Activated CD4-positive, alpha-beta memory T cell treated with anti-CD3 and anti-CD28 coated beads, Interleukin-2, amount 10 ng/mL, durations not matched to agents 7 days and 5 days (primary cell): ENCODE measurements at regions not wholly inside any gene's neighbourhood (a gene's known extent, or its start where the extent isn't known, plus 50 kb on each side); places are given as distances from the start of the nearest gene placed in this dataset.

Source experiments
- CTCF ChIA-PET: fragments of 350-600 bp; sonication (Branson Sonifier 250); formaldehyde crosslinking; loops from one replicate; lab custom pipeline; 2021; ENCODE audit warnings: antibody characterized with exemption, inconsistent platforms; lab: Charles Lee
- POLR2A ChIA-PET: fragments of 350-600 bp; sonication (Branson Sonifier 250); formaldehyde crosslinking; loops from one replicate; lab custom pipeline; 2021; ENCODE audit warnings: antibody characterized with exemption; lab: Charles Lee
- DNase-seq: peaks from one replicate; pipeline ENCODE4 v3.0.0-alpha.2; 2020
- H3K27ac Mint-ChIP-seq: one replicate; pipeline ENCODE4 v1.8.0; 2021; ENCODE audit warnings: mild to moderate bottlenecking, mixed read lengths
- H3K27me3 Mint-ChIP-seq: one replicate; pipeline ENCODE4 v1.8.0; 2021; ENCODE audit warnings: mixed read lengths
- H3K36me3 Mint-ChIP-seq: one replicate; pipeline ENCODE4 v1.8.0; 2021; ENCODE audit warnings: low read depth, mixed read lengths
- H3K4me1 Mint-ChIP-seq: one replicate; pipeline ENCODE4 v1.8.0; 2021; ENCODE audit warnings: mixed read lengths
- H3K4me3 Mint-ChIP-seq: one replicate; pipeline ENCODE4 v1.8.0; 2021; ENCODE audit warnings: mild to moderate bottlenecking, mixed read lengths
- H3K9me3 Mint-ChIP-seq: one replicate; pipeline ENCODE4 v1.8.0; 2021; ENCODE audit warnings: mixed read lengths

DNA sequence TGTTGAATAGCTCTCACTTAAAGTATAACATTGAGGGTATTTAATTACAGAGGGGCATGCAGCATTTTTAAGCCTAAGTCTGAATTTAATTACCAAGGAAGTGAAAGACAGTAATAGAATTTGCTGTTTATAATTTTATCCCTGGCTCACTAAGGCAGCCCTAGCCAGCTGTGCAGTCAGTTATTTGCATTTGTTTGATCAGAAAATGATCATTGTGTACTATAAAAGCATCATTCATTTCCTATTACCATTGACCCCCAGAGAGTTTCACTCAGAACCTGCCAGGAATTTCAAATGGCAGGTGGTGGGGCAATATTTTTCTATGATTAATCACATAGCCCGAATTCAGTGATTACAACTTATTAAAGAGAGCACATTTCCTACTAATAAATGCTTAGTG, 277.1 kb upstream of the KAZN start:
- Mint-ChIP-seq H3K27ac (no peak overlapping the region), H3K4me1 (no peaks in the 10 kb centered on the region), H3K36me3 (no peaks in the 10 kb centered on the region), H3K27me3 (no peaks in the 10 kb centered on the region), H3K4me3 (no peak overlapping the region), H3K9me3 (no peaks in the 10 kb centered on the region)
- no peak for DNase-seq
- ChIA-PET POLR2A (no interaction called here), CTCF (no interaction called here)

DNA sequence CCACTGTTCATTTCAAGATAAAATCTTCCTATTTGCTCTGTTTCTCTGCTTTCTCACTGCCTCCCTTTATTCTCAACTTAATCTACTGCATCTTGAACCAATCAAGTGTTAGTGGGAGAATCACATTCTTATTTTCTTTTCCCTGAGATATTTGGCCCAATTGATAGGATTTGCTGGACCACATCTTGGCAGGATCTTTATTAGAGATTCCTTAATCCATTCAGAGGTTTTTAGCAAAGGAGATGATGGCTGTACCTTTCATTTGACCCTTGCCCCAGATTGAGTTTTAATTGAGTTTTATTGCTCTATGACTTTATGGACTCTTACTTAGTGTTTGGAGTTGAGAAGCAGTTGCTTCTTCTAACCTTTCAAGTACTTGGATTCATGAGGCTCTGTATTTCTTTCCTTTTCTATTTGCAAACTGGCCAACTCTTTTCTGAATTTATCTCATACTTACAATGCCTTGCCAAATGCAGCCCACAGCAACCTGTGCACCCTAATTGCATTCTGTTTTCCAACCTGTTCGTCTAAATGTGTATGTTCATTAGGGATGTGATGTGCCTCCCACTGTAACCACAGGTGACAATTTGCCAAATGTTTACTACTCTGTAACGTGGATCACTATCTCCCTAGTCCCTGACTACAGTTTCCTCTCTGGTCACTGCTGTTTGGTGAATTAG, 274.8 kb upstream of the KAZN start:
- no peak for DNase-seq
- ChIA-PET POLR2A (no interaction called here), CTCF (no interaction called here)
- no peaks in the 10 kb centered on the region for H3K27me3 Mint-ChIP-seq
- H3K9me3 Mint-ChIP-seq, result no peaks in the 10 kb centered on the region
- H3K36me3 Mint-ChIP-seq, result no peaks in the 10 kb centered on the region
- no peak overlapping the region for H3K4me3 Mint-ChIP-seq
- no peak overlapping the region for H3K27ac Mint-ChIP-seq
- no peaks in the 10 kb centered on the region for H3K4me1 Mint-ChIP-seq

GRCh38 chr1:14324248-14324630, 274.2 kb upstream of the KAZN start:
- no peak overlapping the region for H3K27ac Mint-ChIP-seq
- ChIA-PET CTCF (no interaction called here), POLR2A (no interaction called here)
- H3K27me3 Mint-ChIP-seq, result no peaks in the 10 kb centered on the region
- H3K36me3 Mint-ChIP-seq, result no peaks in the 10 kb centered on the region
- no peaks in the 10 kb centered on the region for H3K9me3 Mint-ChIP-seq
- H3K4me3 Mint-ChIP-seq, result no peak overlapping the region
- H3K4me1 Mint-ChIP-seq, result no peaks in the 10 kb centered on the region
- DNase-seq, result no peak

DNA sequence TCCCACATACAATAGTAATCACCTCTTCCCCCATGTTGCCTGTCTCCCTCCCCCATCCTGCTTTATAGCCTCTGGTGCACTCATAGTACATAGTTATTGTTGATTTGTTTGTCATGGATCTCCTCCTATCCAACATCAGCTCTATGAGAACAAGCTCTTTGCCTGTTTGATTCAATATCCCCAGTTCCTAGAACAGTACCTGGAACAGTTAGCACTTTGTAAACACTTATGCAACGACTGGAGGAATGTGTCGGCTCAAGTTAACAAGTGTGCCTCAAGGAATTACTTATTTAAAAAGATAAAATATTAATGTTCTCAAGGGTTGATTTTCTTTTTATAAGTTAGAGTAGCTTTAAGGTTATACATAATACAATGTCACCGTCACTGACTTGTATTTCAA, 271.6 kb upstream of the KAZN start:
- no peaks in the 10 kb centered on the region for H3K4me1 Mint-ChIP-seq
- ChIA-PET POLR2A (no interaction called here), CTCF (no interaction called here)
- no peak for DNase-seq
- H3K27ac Mint-ChIP-seq, result no peak overlapping the region
- no peaks in the 10 kb centered on the region for H3K27me3 Mint-ChIP-seq
- no peak overlapping the region for H3K4me3 Mint-ChIP-seq
- H3K9me3 Mint-ChIP-seq, result no peaks in the 10 kb centered on the region
- no peaks in the 10 kb centered on the region for H3K36me3 Mint-ChIP-seq

DNA sequence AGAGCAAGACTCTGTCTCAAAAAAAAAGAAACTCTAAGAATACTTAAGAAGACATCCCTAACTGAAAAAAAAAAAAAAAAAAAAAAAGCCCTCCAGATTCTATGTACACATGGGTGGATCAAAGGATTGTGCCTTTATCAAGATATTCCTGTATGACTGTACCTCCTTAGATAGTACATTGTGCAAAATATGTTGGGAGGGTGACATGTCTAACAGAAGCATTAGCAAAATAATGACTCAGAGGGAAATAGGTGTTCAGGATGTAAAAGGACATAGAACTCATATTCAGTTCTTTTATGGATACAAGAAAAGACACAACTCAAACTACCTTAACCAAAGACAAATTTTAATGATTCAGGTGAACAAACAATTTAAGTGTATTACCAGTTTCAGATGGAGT, 269.8 kb upstream of the KAZN start:
- Mint-ChIP-seq H3K9me3 (no peaks in the 10 kb centered on the region), H3K4me1 (no peaks in the 10 kb centered on the region), H3K4me3 (no peak overlapping the region), H3K36me3 (no peaks in the 10 kb centered on the region), H3K27ac (no peak overlapping the region), H3K27me3 (no peaks in the 10 kb centered on the region)
- DNase-seq, result no peak
- CTCF ChIA-PET, result no interaction called here
- POLR2A ChIA-PET, result no interaction called here

GRCh38 chr1:14332158-14332557, 266.3 kb upstream of the KAZN start:
- H3K36me3 Mint-ChIP-seq, result no peaks in the 10 kb centered on the region
- H3K4me3 Mint-ChIP-seq, result no peak overlapping the region
- H3K4me1 Mint-ChIP-seq, result no peaks in the 10 kb centered on the region
- H3K27me3 Mint-ChIP-seq, result no peaks in the 10 kb centered on the region
- peaks cover 3% of the 10 kb centered on the region for H3K9me3 Mint-ChIP-seq
- CTCF ChIA-PET, result no interaction called here
- POLR2A ChIA-PET, result no interaction called here
- H3K27ac Mint-ChIP-seq, result no peak overlapping the region
- DNase-seq, result no peak

DNA sequence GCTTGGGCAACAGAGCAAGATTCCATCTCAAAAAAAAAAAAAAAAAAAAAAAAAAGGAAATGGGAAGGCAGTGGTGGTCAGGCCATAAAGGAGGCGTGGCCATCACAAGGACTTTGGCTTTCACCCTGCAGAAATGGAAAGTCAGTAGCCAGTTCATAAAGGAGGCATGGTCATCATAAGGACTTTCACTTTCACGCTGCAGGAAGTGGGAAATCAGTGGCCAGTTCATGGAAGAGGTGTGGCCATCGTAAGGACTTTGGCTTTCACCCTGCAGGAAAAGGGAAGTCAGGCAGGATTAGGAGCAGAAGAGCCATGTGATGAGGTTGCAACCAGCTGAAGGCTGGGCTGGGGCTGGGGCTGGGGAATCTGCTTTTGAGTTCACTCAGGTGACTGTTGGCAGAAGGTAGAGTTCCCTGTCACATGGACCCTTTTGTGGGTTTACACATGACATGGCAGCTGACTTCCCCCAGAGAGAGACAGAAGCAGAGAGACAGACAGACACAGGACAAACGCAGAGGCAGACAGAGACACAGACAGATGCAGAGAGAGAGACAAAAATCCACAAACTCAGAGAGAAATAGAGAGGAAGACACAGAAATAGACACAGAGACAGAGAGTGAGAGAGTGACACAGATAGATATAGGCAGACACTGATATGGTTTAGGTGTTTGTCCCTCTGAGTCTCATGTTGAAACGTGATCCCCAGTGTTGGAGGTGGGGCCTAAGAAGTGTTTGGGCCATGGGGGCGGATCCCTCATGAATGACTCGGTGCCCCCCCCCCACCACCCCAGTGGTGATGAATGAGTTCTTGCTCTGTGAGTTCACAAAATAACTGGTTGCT, 263.9 kb upstream of the KAZN start:
- no peak for DNase-seq
- Mint-ChIP-seq H3K4me3 (no peak overlapping the region), H3K4me1 (no peaks in the 10 kb centered on the region), H3K9me3 (peaks cover 3% of the 10 kb centered on the region), H3K36me3 (no peaks in the 10 kb centered on the region), H3K27ac (no peak overlapping the region), H3K27me3 (peaks cover 2% of the 10 kb centered on the region)
- POLR2A ChIA-PET, result no interaction called here
- CTCF ChIA-PET, result no interaction called here

- Mint-ChIP-seq H3K36me3 (no peaks in the 10 kb centered on the region), H3K4me1 (no peaks in the 10 kb centered on the region), H3K9me3 (peaks cover 3% of the 10 kb centered on the region), H3K27me3 (peaks cover 8% of the 10 kb centered on the region), H3K27ac (no peak overlapping the region), H3K4me3 (no peak overlapping the region)
- no peak for DNase-seq
- POLR2A ChIA-PET, result no interaction called here
- CTCF ChIA-PET, result no interaction called here
Observed at GRCh38 chr1:14338509-14338908, 260.0 kb upstream of the KAZN start.

GRCh38 chr1:14339288-14339687, 259.2 kb upstream of the KAZN start:
- no peaks in the 10 kb centered on the region for H3K4me1 Mint-ChIP-seq
- peaks cover 8% of the 10 kb centered on the region for H3K27me3 Mint-ChIP-seq
- H3K36me3 Mint-ChIP-seq, result no peaks in the 10 kb centered on the region
- CTCF ChIA-PET, result no interaction called here
- no peak for DNase-seq
- POLR2A ChIA-PET, result no interaction called here
- H3K4me3 Mint-ChIP-seq, result no peak overlapping the region
- H3K9me3 Mint-ChIP-seq, result peaks cover 3% of the 10 kb centered on the region
- no peak overlapping the region for H3K27ac Mint-ChIP-seq

DNA sequence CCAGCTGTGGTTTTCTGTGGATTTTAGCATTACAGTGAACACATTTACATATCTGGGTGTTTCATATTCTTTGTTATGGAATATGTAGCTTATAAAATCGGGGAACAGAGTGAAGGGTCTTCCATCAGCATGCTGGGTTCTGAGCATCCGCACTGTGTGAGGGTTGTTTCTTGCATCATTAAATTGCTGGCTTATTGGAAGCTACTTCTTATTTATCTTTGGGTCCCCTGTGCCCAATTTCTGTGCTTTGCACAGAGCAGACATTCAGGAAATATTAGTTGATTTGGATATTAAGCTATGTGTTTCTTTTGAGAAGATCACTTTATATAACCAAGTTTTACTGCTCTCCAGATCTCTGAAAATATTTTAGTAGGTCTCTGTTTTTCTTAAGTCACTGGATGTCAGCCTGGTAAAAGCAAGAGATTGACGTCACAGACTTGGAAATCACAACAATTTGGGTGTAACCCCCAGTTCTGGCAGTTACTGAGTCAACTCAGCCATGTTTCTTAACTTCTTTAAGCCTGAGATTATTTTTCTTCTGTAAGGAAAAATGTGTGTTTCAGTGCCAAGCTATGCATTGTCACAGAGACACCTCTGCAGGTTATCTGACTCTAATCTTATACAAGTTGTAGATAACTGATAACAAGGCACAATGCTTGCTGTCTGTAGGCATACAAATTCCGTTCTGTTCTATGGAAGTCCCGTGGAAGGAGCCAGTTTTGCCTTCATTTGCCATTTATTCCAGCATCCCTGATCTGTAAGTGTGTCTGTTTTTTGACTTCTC, 258.3 kb upstream of the KAZN start:
- Mint-ChIP-seq H3K27ac (no peak overlapping the region), H3K27me3 (peaks cover 8% of the 10 kb centered on the region), H3K9me3 (no peaks in the 10 kb centered on the region), H3K36me3 (no peaks in the 10 kb centered on the region), H3K4me1 (no peaks in the 10 kb centered on the region), H3K4me3 (no peak overlapping the region)
- DNase-seq, result no peak
- CTCF ChIA-PET, result no interaction called here
- POLR2A ChIA-PET, result no interaction called here

DNA sequence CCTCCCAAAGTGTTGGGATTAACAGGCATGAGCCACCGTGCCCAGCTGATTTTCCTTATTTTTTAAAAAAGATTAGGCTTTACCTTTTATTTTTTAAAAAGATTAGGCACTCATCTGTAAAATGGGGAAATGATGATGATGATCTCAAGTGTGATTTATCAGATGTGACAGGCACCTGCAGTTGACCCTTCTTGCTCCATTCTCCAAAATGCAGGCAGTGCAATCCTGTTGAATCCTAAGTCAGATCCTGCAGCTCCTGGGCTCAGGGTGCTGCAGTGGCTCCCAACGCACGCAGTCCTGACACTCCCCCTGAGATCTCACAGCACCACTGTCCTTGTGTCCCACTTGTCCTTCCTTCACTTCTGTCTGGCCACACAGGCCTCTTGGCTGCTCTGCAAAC, 257.3 kb upstream of the KAZN start:
- CTCF ChIA-PET, result no interaction called here
- peaks cover 8% of the 10 kb centered on the region for H3K27me3 Mint-ChIP-seq
- POLR2A ChIA-PET, result no interaction called here

GRCh38 chr1:14345946-14346550, 252.4 kb upstream of the KAZN start:
- ChIA-PET CTCF (no interaction called here), POLR2A (no interaction called here)
- Mint-ChIP-seq H3K4me3 (no peak overlapping the region), H3K27me3 (no peaks in the 10 kb centered on the region), H3K27ac (no peak overlapping the region), H3K36me3 (no peaks in the 10 kb centered on the region), H3K9me3 (no peaks in the 10 kb centered on the region), H3K4me1 (no peaks in the 10 kb centered on the region)
- DNase-seq, result no peak

More for the DNA sequence above, 257.3 kb upstream of the KAZN start:
- Mint-ChIP-seq H3K9me3 (no peaks in the 10 kb centered on the region), H3K4me1 (no peaks in the 10 kb centered on the region), H3K4me3 (no peak overlapping the region), H3K27ac (no peak overlapping the region), H3K36me3 (no peaks in the 10 kb centered on the region)
- no peak for DNase-seq

DNA sequence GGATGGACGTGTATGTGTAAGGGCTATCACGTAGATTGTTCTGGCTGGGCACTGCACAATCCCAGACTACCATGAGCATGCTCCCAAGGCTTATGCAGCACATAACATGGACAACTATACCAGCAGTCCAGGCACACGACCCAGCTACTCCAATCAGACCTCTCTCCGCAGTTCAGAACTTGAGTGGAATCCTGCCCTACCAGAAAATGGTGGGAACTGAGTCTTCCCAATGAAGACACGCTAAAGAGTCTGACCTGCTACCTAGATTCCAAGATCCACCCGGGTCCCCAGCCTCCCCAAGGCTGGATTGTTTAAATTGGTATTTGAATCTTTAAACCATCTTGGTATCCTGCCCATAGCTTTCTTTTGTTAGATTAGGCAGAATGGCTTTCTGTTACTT, 251.3 kb upstream of the KAZN start:
- ChIA-PET POLR2A (no interaction called here), CTCF (no interaction called here)
- Mint-ChIP-seq H3K4me3 (no peak overlapping the region), H3K27me3 (no peaks in the 10 kb centered on the region), H3K4me1 (no peaks in the 10 kb centered on the region), H3K27ac (no peak overlapping the region), H3K9me3 (no peaks in the 10 kb centered on the region), H3K36me3 (no peaks in the 10 kb centered on the region)
- no peak for DNase-seq
